K562 (cell line): ENCODE measurements at regions not wholly inside any gene's neighbourhood (a gene's known extent, or its start where the extent isn't known, plus 50 kb on each side); places are given as distances from the start of the nearest gene placed in this dataset.

Experiments used
- ATAC-seq: fragments of 200-7000 bp; cut with Tn5 transposase; 3 replicates; pipeline ENCODE4 v1.9.1; 2020; ENCODE audit warnings: moderate library complexity
- BruUV-seq: library from RNA; stranded (reverse); fragments of 400-500 nt; replicated peaks from 2 replicates; lab custom pipeline; 2021; lab: Mats Ljungman, UMichigan
- CTCF ChIA-PET: fragments of 300-600 bp; formaldehyde crosslinking; extraction: SDS; loops from one replicate; lab custom pipeline; 2021; ENCODE audit warnings: low intra/inter-chr PET ratio; lab: Yijun Ruan, JAX
- POLR2A ChIA-PET: fragments of 300-600, 350-650 bp; sonication (Branson Sonifier 250); formaldehyde crosslinking; extraction: SDS; loops from one replicate; lab custom pipeline; 2021; ENCODE audit warnings: antibody characterized with exemption, inconsistent platforms; lab: Yijun Ruan, JAX
- DNase-seq, 4 experiments: peaks; one replicate each; pipeline versions ENCODE4 v3.0.0 to v3.0.0-alpha.2; 2011 to 2018; ENCODE audit warnings: low spot score in 3 of 4, mixed read lengths in 3 of 4; ENCODE audit errors: extremely low read depth in 1 of 4
- FAIRE-seq: peaks from 2 replicates; lab custom pipeline; 2011; peaks lifted over from hg19 to GRCh38; lab: Jason Lieb, UNC
- H2AFZ ChIP-seq: 2 replicates; pipeline ENCODE4 v1.6.0; 2011; ENCODE audit warnings: low read depth, low read length, control low read depth, inconsistent platforms
- H3K27ac ChIP-seq: fragments of 200-600 bp; 3 replicates; pipeline ENCODE4 v1.8.0; 2011; ENCODE audit warnings: low read depth, mild to moderate bottlenecking, control low read depth, inconsistent platforms, low read length, moderate library complexity, mixed read lengths; ENCODE audit errors: extremely low read depth
- H3K27me3 ChIP-seq, 2 experiments: fragments of 300-600 bp in 1 of 2; 2 replicates in 1 of 2; 3 replicates in 1 of 2; pipeline versions ENCODE4 v1.6.0 to v1.8.0; 2011; ENCODE audit warnings: inconsistent platforms in 2 of 2, low read length in 2 of 2, mild to moderate bottlenecking in 1 of 2, mixed read lengths in 1 of 2, moderate library complexity in 1 of 2; ENCODE audit not compliant: control insufficient read depth in 2 of 2, insufficient read depth in 2 of 2
- H3K36me3 ChIP-seq: fragments of 300-600 bp; 3 replicates; pipeline ENCODE4 v1.8.0; 2011; ENCODE audit warnings: mild to moderate bottlenecking, low read length, inconsistent platforms; ENCODE audit not compliant: control insufficient read depth, insufficient read depth
- H3K4me1 ChIP-seq, 2 experiments: fragments of 200-600 bp in 1 of 2; replicated peaks in 1 of 2; 2 replicates in 1 of 2; 3 replicates in 1 of 2; pipeline versions ENCODE4 v1.5.1 to v1.8.0; 2011; ENCODE audit warnings: inconsistent platforms in 2 of 2, low read length in 2 of 2, mild to moderate bottlenecking in 1 of 2, mixed read lengths in 1 of 2, moderate library complexity in 1 of 2; ENCODE audit not compliant: control insufficient read depth in 2 of 2, insufficient read depth in 2 of 2
- H3K4me2 ChIP-seq: 2 replicates; pipeline ENCODE4 v1.6.1; 2011; ENCODE audit warnings: low read length, control low read depth, inconsistent platforms, mixed read lengths; ENCODE audit not compliant: insufficient read depth
- H3K4me3 ChIP-seq: fragments of 200-600 bp; sonication (generic), shearing (Covaris generic); 2 replicates; pipeline ENCODE4 v1.5.1; 2016; ENCODE audit warnings: control low read depth, inconsistent platforms
- H3K79me2 ChIP-seq: fragments of 200-600 bp; 3 replicates; pipeline ENCODE4 v1.8.0; 2011; ENCODE audit warnings: low read length, inconsistent platforms; ENCODE audit not compliant: control insufficient read depth, insufficient read depth
- H3K9ac ChIP-seq, 2 experiments: 2 replicates each; pipeline versions ENCODE4 v1.6.0 to v1.6.1; 2011; ENCODE audit warnings: low read depth in 2 of 2, low read length in 2 of 2, control low read depth in 1 of 2, inconsistent platforms in 1 of 2, mild to moderate bottlenecking in 1 of 2, mixed read lengths in 1 of 2; ENCODE audit not compliant: insufficient read depth in 1 of 2
- H3K9me1 ChIP-seq: one replicate; pipeline ENCODE4 v1.6.0; 2011; ENCODE audit warnings: inconsistent platforms, mild to moderate bottlenecking, low read length, moderate library complexity; ENCODE audit not compliant: control insufficient read depth, insufficient read depth
- H3K9me3 ChIP-seq: replicated peaks from 2 replicates; pipeline ENCODE4 v1.5.1; 2011; ENCODE audit warnings: low read depth, low read length, inconsistent platforms; ENCODE audit not compliant: control insufficient read depth, insufficient read depth
- H4K20me1 ChIP-seq: replicated peaks from 2 replicates; pipeline ENCODE4 v1.6.1; 2011; ENCODE audit warnings: low read length, inconsistent platforms, mixed read lengths; ENCODE audit not compliant: control insufficient read depth, insufficient read depth
- MAFK ChIP-seq: IDR thresholded peaks from 2 replicates; pipeline ENCODE4 v1.6.1; 2011; ENCODE audit warnings: low read length, improper control_type of control experiment
- WGBS: fragments of 100-300 bp; shearing (Covaris generic); methylation state at CpG from one replicate; pipeline ENCODE4 v1.1.6; 2016; ENCODE audit warnings: low coverage, mixed read lengths; ENCODE audit not compliant: insufficient coverage; ENCODE audit errors: missing lambda C conversion rate; 5-methylcytosine and 5-hydroxymethylcytosine counted together
- in situ Hi-C: fragments of 300-500 bp; cut with MboI; formaldehyde crosslinking; loops from 4 replicates; pipeline ENCODE4 v1.15.0; 2018; ENCODE audit warnings: inconsistent platforms, mixed read lengths
- intact Hi-C: fragments of 100-400 bp; cut with micrococcal nuclease; formaldehyde crosslinking; loops from 2 replicates; pipeline ENCODE4 v1.14.2; 2022
- TF ChIP-seq, protein P1 (sequence below): sonication (generic); formaldehyde crosslinking; IDR thresholded peaks from 2 replicates; pipeline ENCODE4 v1.8.1; 2023; ENCODE audit warnings: mild to moderate bottlenecking, missing genetic modification reagents, moderate library complexity

DNA sequence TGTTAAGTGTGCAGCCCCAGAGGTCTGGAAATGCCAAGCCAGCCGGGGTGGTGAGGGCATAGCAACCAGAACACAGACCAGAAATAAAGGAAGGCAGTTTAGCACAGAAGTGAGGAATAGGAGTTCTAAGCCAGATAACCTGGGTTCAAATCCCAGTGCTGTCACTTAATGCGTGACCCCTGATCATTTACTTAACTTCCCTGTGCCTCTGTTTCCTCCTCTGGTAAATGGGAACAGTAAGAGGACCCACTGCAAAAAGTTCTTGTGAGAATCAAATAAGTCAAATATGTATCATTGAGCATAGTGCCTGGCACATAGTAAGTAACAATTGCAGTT is 125.2 kb upstream of the ARHGEF3 start:
- in situ Hi-C loops, result no loop called here
- no peaks in the 10 kb centered on the region for H3K36me3 ChIP-seq
- ChIA-PET CTCF (no interaction called here), POLR2A (interaction anchor here (0.7 kb wide), 1 partner anchor 42 kb away, joined by 3 read pairs; no protein-coding TSS in a partner anchor)
- no TSS peak for BruUV-seq
- FAIRE-seq (no peak), DNase-seq (no peak), ATAC-seq (no peak)
- intact Hi-C loops, result no loop called here
- no peaks in the 10 kb centered on the region for H3K4me1 ChIP-seq
- H4K20me1 ChIP-seq, result no peaks in the 10 kb centered on the region
- no peak overlapping the region for H3K4me3 ChIP-seq
- no peak overlapping the region for H2AFZ ChIP-seq
- no peaks in the 10 kb centered on the region for H3K79me2 ChIP-seq
- no peak overlapping the region for H3K4me2 ChIP-seq
- no peaks in the 10 kb centered on the region for H3K9me3 ChIP-seq
- H3K27me3 ChIP-seq, result no peaks in the 10 kb centered on the region
- H3K9me1 ChIP-seq, result no peaks in the 10 kb centered on the region
- 8% methylated on average over 2 of the region's 2 CpGs for WGBS
- no peak for TF ChIP-seq MAFK
- no peak overlapping the region for H3K9ac ChIP-seq
- no peak overlapping the region for H3K27ac ChIP-seq

DNA sequence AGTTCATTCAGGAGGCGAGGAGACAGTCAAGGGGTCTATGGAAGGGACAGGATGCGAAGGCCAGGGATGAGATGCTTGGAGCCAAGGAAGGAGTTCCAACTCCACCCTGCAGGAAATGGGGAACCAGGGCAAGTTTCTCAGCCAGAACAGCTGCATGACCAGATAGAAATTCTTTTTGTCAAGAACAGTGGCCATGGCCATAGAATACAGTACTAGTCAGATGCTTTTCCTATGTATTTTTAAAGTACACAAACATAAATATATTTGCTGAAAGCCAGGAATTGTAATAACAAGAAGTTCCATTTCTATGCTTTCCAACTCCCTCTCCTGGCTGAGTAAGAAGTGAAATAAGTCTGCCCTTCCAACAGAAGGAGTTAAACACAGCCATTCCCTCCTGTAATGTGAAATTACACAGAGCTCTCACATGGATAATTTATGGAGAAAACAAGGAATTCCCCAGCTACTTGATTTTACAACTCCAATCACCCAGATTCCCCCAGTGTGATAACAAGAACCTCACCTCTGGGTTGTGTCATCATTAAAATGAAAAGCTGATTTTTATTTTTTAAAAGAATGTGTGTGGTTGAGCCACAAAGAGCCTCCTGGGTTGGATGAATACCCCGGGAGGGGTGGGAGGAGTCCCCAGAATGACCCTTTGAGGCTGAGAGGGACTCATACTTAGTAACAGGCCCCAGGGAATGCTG is 124.6 kb upstream of the ARHGEF3 start:
- Histone ChIP-seq H3K4me1 (no peaks in the 10 kb centered on the region), H3K9ac (no peak overlapping the region), H3K79me2 (no peaks in the 10 kb centered on the region), H3K27me3 (no peaks in the 10 kb centered on the region), H3K27ac (no peak overlapping the region), H3K9me1 (no peaks in the 10 kb centered on the region), H3K4me2 (no peak overlapping the region), H2AFZ (no peak overlapping the region), H3K9me3 (no peaks in the 10 kb centered on the region), H3K4me3 (no peak overlapping the region), H4K20me1 (no peaks in the 10 kb centered on the region), H3K36me3 (no peaks in the 10 kb centered on the region)
- POLR2A ChIA-PET, result no interaction called here
- in situ Hi-C loops (no loop called here), intact Hi-C loops (no loop called here)
- 4% methylated on average over 3 of the region's 3 CpGs for WGBS
- FAIRE-seq (no peak), ATAC-seq (no peak), DNase-seq (no peak)
- no TSS peak for BruUV-seq
- TF ChIP-seq, protein P1, sequence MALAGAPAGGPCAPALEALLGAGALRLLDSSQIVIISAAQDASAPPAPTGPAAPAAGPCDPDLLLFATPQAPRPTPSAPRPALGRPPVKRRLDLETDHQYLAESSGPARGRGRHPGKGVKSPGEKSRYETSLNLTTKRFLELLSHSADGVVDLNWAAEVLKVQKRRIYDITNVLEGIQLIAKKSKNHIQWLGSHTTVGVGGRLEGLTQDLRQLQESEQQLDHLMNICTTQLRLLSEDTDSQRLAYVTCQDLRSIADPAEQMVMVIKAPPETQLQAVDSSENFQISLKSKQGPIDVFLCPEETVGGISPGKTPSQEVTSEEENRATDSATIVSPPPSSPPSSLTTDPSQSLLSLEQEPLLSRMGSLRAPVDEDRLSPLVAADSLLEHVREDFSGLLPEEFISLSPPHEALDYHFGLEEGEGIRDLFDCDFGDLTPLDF (CRISPR knock-in tag), result no peak
- CTCF ChIA-PET, result no interaction called here
